OCI-LY3 (cell line): ENCODE measurements at regions not wholly inside any gene's neighbourhood (a gene's known extent, or its start where the extent isn't known, plus 50 kb on each side); places are given as distances from the start of the nearest gene placed in this dataset.
"Not testable (repeated sequence)": the region's sequence is repeated elsewhere in the genome, so short reads cannot be mapped to it uniquely, and the experiment has no call there.

ENCODE experiments used
- CTCF ChIP-seq: fragments of 200-600, 300-600 bp; sonication (generic); IDR thresholded peaks from 2 replicates; pipeline ENCODE4 v1.5.1; 2014; ENCODE audit warnings: antibody characterized with exemption, low read length, low read depth
- EZH2phosphoT487 ChIP-seq: fragments of 200-600 bp; shearing (Covaris generic); IDR thresholded peaks from 2 replicates; pipeline ENCODE4 v1.6.1; 2018; ENCODE audit warnings: antibody characterized with exemption, mixed run types, low read depth

DNA sequence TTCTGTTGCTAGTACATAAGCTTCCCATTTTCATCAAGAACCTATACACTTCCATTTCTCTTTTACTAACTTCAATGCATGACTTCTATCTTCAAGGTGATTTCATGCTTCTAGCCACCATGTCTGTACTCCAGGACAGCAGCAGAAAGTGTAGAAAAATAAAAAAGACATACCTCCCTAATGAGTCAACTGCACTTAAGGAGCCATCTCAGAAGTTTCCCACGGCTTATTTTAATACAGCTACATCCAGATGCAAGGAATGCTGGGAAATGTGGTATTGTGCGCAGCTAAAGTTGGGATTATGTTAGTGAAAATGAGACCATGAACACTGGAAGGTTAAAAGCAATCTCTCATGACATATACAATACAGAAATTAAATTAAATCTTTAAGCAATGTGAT is 264.7 kb upstream of the ZNF322 start:
- not testable (repeated sequence) for TF ChIP-seq CTCF, EZH2phosphoT487
